ENCODE measurements at regions not wholly inside any gene's neighbourhood (a gene's known extent, or its start where the extent isn't known, plus 50 kb on each side); places are given as distances from the start of the nearest gene placed in this dataset.
"Not testable (repeated sequence)": the region's sequence is repeated elsewhere in the genome, so short reads cannot be mapped to it uniquely, and the experiment has no call there.

DNA sequence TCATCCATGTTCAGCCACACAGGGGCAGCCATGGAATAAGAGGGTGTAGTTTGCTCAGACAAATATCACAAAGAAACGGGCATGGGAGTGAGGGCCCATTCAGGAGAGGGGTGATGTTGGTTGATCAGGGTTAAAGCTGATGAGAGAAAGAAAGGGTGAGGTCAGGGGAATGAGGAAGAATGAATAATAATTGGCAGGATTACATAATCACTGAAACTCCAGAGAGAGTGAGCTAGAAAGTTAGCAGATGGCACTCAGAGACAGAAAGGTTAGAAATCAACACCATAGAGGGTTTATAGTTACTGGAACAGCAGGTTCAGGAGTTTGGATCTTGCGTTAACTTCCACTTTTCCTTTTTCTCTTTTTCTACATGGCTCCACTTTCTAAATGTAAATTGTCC, 113.9 kb downstream of the TAF11L14 start:
- H3K27ac ChIP-seq (ENCODE audit: control insufficient read depth, insufficient read depth, low read length) = no peak overlapping the region
- H3K4me1 ChIP-seq (ENCODE audit: control insufficient read depth, extremely low read depth, insufficient read depth, low read length) = no peaks in the 10 kb centered on the region
- no peak for TF ChIP-seq EZH2 (IDR thresholded peaks at IDR 0.05; ENCODE audit: low read length)
- TF ChIP-seq, protein P1, sequence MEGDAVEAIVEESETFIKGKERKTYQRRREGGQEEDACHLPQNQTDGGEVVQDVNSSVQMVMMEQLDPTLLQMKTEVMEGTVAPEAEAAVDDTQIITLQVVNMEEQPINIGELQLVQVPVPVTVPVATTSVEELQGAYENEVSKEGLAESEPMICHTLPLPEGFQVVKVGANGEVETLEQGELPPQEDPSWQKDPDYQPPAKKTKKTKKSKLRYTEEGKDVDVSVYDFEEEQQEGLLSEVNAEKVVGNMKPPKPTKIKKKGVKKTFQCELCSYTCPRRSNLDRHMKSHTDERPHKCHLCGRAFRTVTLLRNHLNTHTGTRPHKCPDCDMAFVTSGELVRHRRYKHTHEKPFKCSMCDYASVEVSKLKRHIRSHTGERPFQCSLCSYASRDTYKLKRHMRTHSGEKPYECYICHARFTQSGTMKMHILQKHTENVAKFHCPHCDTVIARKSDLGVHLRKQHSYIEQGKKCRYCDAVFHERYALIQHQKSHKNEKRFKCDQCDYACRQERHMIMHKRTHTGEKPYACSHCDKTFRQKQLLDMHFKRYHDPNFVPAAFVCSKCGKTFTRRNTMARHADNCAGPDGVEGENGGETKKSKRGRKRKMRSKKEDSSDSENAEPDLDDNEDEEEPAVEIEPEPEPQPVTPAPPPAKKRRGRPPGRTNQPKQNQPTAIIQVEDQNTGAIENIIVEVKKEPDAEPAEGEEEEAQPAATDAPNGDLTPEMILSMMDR (optimal IDR thresholded peaks at IDR 0.05 in 1 of 3, IDR thresholded peaks at IDR 0.05 in 1 of 3, conservative IDR thresholded peaks at IDR 0.05 in 1 of 3; ENCODE audit: extremely low read depth in 1 of 3, insufficient read depth in 2 of 3, low read length in 3 of 3) = no peak
- H3K36me3 ChIP-seq (ENCODE audit: control insufficient read depth in 2 of 2, extremely low read depth in 1 of 2, insufficient read depth in 2 of 2, low read length in 2 of 2) = no peaks in the 10 kb centered on the region
- H3K79me2 ChIP-seq (ENCODE audit: control insufficient read depth, insufficient read depth, low read length) = no peaks in the 10 kb centered on the region
- H3K9me1 ChIP-seq (ENCODE audit: control insufficient read depth, extremely low read depth, insufficient read depth, low read length) = no peaks in the 10 kb centered on the region
- no peak overlapping the region for H3K9ac ChIP-seq (ENCODE audit: control insufficient read depth, extremely low read depth, insufficient read depth, low read length)
- no peaks in the 10 kb centered on the region for H3K27me3 ChIP-seq (ENCODE audit: control insufficient read depth, extremely low read depth, insufficient read depth, low read length)
- DNase-seq (ENCODE audit: low read depth, low spot score) (no peak), FAIRE-seq (no peak)
- no peak overlapping the region for H3K4me2 ChIP-seq (ENCODE audit: control insufficient read depth, extremely low read depth, insufficient read depth, low read depth, low read length)
- no peaks in the 10 kb centered on the region for H3K9me3 ChIP-seq (ENCODE audit: control insufficient read depth, low read depth, low read length)
- H3K4me3 ChIP-seq (ENCODE audit: control insufficient read depth in 2 of 3, extremely low read depth in 1 of 3, insufficient read depth in 2 of 3, low read depth in 1 of 3, low read length in 3 of 3) = no peak overlapping the region
- H2AFZ ChIP-seq (ENCODE audit: control insufficient read depth, low read length) = no peak overlapping the region
- no peaks in the 10 kb centered on the region for H4K20me1 ChIP-seq (ENCODE audit: control insufficient read depth, extremely low read depth, insufficient read depth, low read length)
- dilution Hi-C loops (cut with MboI; ENCODE audit: extremely low pct_ligation_motif_present, low sequenced_read_pairs) = no loop called here

DNA sequence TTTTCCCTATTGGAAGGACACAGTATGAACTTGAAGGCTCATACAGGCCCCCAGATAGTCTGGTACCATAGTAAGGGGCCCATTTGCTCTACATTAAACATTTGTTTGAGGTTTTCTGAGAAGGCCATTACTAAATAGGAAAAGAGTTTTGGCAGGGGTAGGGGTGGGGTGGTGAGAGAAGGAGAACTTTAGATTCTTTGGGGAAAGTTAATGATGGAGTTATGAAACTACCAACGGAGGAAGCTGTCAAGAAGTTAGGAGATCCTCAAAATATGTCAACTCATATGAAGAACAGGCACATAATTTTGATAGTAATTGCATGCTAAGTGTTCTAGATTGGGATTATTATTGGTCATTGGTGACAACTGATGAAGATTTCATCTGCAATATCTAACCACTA, 114.7 kb downstream of the TAF11L14 start:
- H2AFZ ChIP-seq (ENCODE audit: control insufficient read depth, low read length) = no peak overlapping the region
- no peaks in the 10 kb centered on the region for H3K9me3 ChIP-seq (ENCODE audit: control insufficient read depth, low read depth, low read length)
- no peaks in the 10 kb centered on the region for H3K4me1 ChIP-seq (ENCODE audit: control insufficient read depth, extremely low read depth, insufficient read depth, low read length)
- H3K27me3 ChIP-seq (ENCODE audit: control insufficient read depth, extremely low read depth, insufficient read depth, low read length) = no peaks in the 10 kb centered on the region
- H3K36me3 ChIP-seq (ENCODE audit: control insufficient read depth in 2 of 2, extremely low read depth in 1 of 2, insufficient read depth in 2 of 2, low read length in 2 of 2) = no peaks in the 10 kb centered on the region
- dilution Hi-C loops (cut with MboI; ENCODE audit: extremely low pct_ligation_motif_present, low sequenced_read_pairs) = no loop called here
- no peak overlapping the region for H3K27ac ChIP-seq (ENCODE audit: control insufficient read depth, insufficient read depth, low read length)
- TF ChIP-seq, protein P1 (optimal IDR thresholded peaks at IDR 0.05 in 1 of 3, IDR thresholded peaks at IDR 0.05 in 1 of 3, conservative IDR thresholded peaks at IDR 0.05 in 1 of 3; ENCODE audit: extremely low read depth in 1 of 3, insufficient read depth in 2 of 3, low read length in 3 of 3) = no peak
- no peak for TF ChIP-seq EZH2 (IDR thresholded peaks at IDR 0.05; ENCODE audit: low read length)
- no peaks in the 10 kb centered on the region for H3K9me1 ChIP-seq (ENCODE audit: control insufficient read depth, extremely low read depth, insufficient read depth, low read length)
- DNase-seq (ENCODE audit: low read depth, low spot score) = no peak
- no peak overlapping the region for H3K4me3 ChIP-seq (ENCODE audit: control insufficient read depth in 2 of 3, extremely low read depth in 1 of 3, insufficient read depth in 2 of 3, low read depth in 1 of 3, low read length in 3 of 3)
- no peaks in the 10 kb centered on the region for H4K20me1 ChIP-seq (ENCODE audit: control insufficient read depth, extremely low read depth, insufficient read depth, low read length)
- FAIRE-seq = no peak
- H3K79me2 ChIP-seq (ENCODE audit: control insufficient read depth, insufficient read depth, low read length) = no peaks in the 10 kb centered on the region
- no peak overlapping the region for H3K4me2 ChIP-seq (ENCODE audit: control insufficient read depth, extremely low read depth, insufficient read depth, low read depth, low read length)
- H3K9ac ChIP-seq (ENCODE audit: control insufficient read depth, extremely low read depth, insufficient read depth, low read length) = no peak overlapping the region

DNA sequence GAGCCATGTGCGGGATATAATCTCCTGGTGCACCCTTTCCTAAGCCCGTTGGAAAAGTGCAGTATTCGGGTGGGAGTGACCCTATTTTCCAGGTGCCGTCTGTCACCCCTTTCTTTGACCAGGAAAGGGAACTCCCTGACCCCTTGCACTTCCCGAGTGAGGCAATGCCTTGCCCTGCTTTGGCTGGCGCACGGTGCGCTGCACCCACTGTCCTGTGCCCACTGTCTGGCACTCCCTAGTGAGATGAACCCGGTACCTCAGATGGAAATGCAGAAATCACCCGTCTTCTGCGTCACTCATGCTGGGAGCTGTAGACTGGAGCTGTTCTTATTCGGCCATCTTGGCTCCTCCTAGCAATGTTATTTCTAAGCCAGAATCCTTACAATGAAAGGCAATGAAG, 121.1 kb downstream of the TAF11L14 start:
- H4K20me1 ChIP-seq (ENCODE audit: control insufficient read depth, extremely low read depth, insufficient read depth, low read length); H3K4me1 ChIP-seq (ENCODE audit: control insufficient read depth, extremely low read depth, insufficient read depth, low read length); H3K9me3 ChIP-seq (ENCODE audit: control insufficient read depth, low read depth, low read length); H3K27me3 ChIP-seq (ENCODE audit: control insufficient read depth, extremely low read depth, insufficient read depth, low read length); H3K36me3 ChIP-seq (ENCODE audit: control insufficient read depth in 2 of 2, extremely low read depth in 1 of 2, insufficient read depth in 2 of 2, low read length in 2 of 2); DNase-seq (ENCODE audit: low read depth, low spot score); H3K79me2 ChIP-seq (ENCODE audit: control insufficient read depth, insufficient read depth, low read length); H3K4me2 ChIP-seq (ENCODE audit: control insufficient read depth, extremely low read depth, insufficient read depth, low read depth, low read length); dilution Hi-C loops (cut with MboI; ENCODE audit: extremely low pct_ligation_motif_present, low sequenced_read_pairs); H2AFZ ChIP-seq (ENCODE audit: control insufficient read depth, low read length); H3K9me1 ChIP-seq (ENCODE audit: control insufficient read depth, extremely low read depth, insufficient read depth, low read length); H3K4me3 ChIP-seq (ENCODE audit: control insufficient read depth in 2 of 3, extremely low read depth in 1 of 3, insufficient read depth in 2 of 3, low read depth in 1 of 3, low read length in 3 of 3); H3K27ac ChIP-seq (ENCODE audit: control insufficient read depth, insufficient read depth, low read length); H3K9ac ChIP-seq (ENCODE audit: control insufficient read depth, extremely low read depth, insufficient read depth, low read length); FAIRE-seq: not testable (repeated sequence)
